IgD-negative memory B cell (primary cell): ENCODE measurements at regions not wholly inside any gene's neighbourhood (a gene's known extent, or its start where the extent isn't known, plus 50 kb on each side); places are given as distances from the start of the nearest gene placed in this dataset.
"Not testable (repeated sequence)": the region's sequence is repeated elsewhere in the genome, so short reads cannot be mapped to it uniquely, and the experiment has no call there.

ENCODE experiments used
- H3K27ac Mint-ChIP-seq, 3 donors: one replicate each; pipeline ENCODE4 v1.8.0; 2020 to 2022; ENCODE audit warnings: mild to moderate bottlenecking in 3 of 3, mixed read lengths in 3 of 3, moderate library complexity in 1 of 3
- H3K27me3 Mint-ChIP-seq: one replicate; pipeline ENCODE4 v1.8.0; 2021; ENCODE audit warnings: mixed read lengths
- H3K36me3 Mint-ChIP-seq: one replicate; pipeline ENCODE4 v1.8.0; 2020; ENCODE audit warnings: mild to moderate bottlenecking, mixed read lengths
- H3K4me1 Mint-ChIP-seq, 3 donors: one replicate each; pipeline ENCODE4 v1.8.0; 2020 to 2022; ENCODE audit warnings: mixed read lengths in 3 of 3, mild to moderate bottlenecking in 1 of 3
- H3K4me3 Mint-ChIP-seq, 4 donors: one replicate each; pipeline ENCODE4 v1.8.0; 2020 to 2022; ENCODE audit warnings: mild to moderate bottlenecking in 4 of 4, mixed read lengths in 4 of 4, moderate library complexity in 3 of 4
- H3K9me3 Mint-ChIP-seq, 3 donors: one replicate each; pipeline ENCODE4 v1.8.0; 2020 to 2021; ENCODE audit warnings: mixed read lengths in 3 of 3, mild to moderate bottlenecking in 1 of 3

- Mint-ChIP-seq H3K4me3 (no peak overlapping the region), H3K27ac (no peak overlapping the region), H3K36me3 (no peaks in the 10 kb centered on the region), H3K27me3 (peaks cover 15% of the 10 kb centered on the region), H3K9me3 (no peaks in the 10 kb centered on the region), H3K4me1 (no peaks in the 10 kb centered on the region)
Observed at GRCh38 chr2:15814946-15815345, 125.4 kb upstream of the MYCN start.

- Mint-ChIP-seq H3K4me1 (no peaks in the 10 kb centered on the region), H3K27me3 (peaks cover 17% of the 10 kb centered on the region)
Observed at GRCh38 chr2:15816226-15816625, 124.1 kb upstream of the MYCN start.

DNA sequence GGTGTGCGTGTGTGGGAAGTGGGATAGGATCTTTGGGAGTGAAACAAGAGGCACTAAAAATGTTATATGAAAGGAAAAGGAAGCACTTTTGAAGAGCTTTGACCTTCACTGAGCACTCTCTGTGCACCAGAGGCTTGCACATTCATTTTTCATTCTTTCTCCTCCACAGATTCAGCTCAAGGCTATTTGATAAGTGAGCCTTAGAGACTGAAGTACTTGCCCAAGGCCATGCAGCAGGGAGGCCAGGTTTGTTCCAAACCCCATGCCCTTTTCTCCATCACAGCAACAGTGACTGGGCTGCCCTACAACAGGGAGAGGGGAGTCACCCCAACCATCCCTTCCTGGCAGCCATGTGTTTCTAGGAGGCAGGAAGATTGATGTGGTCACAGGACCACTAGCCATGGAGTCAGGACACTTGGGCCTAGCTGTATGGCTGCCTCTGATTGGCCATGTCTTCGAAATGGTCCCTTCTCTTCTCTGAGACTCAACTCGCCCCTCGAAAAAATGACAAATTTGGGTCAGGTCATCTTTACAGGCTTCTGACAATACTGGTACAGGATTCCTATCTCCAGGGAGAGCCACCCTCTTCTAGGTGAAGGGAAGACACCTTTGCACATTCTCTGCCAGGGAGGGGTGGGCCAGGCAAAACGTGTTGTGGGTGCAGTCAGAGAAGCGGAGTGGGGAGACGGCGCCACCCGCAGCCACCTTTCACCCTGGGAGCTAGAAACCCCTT is 123.5 kb upstream of the MYCN start:
- Mint-ChIP-seq H3K4me1 (no peaks in the 10 kb centered on the region), H3K27ac (peak overlapping the region in 1 of 3 donors; percentile 29), H3K36me3 (no peaks in the 10 kb centered on the region), H3K27me3 (peaks cover 17% of the 10 kb centered on the region), H3K4me3 (no peak overlapping the region), H3K9me3 (no peaks in the 10 kb centered on the region)

More at GRCh38 chr2:15816226-15816625, 124.1 kb upstream of the MYCN start:
- Mint-ChIP-seq H3K9me3 (no peaks in the 10 kb centered on the region), H3K4me3 (no peak overlapping the region), H3K36me3 (no peaks in the 10 kb centered on the region), H3K27ac (no peak overlapping the region)

DNA sequence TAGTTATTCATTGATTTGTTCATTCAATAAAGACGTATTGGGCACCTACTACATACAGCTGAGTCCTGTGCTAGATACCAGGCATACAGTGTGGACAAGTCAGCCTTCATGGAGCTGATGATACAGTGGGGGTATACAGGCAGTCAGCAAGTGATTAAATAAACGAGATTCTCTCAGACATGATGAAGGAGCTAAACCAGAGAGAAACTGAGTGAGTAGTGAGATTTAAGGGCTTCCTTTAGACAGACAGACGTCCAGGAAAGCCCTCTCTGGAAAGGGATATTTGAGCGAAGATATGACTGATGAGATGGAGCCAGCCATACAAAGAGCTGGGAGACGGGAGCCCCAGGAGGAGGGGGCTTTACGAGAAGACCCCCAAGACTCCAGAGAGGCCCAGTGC is 122.6 kb upstream of the MYCN start:
- Mint-ChIP-seq H3K27ac (peak overlapping the region in 1 of 3 donors; percentile 29), H3K4me3 (no peak overlapping the region), H3K36me3 (no peaks in the 10 kb centered on the region), H3K27me3 (peaks cover 17% of the 10 kb centered on the region), H3K4me1 (no peaks in the 10 kb centered on the region), H3K9me3 (no peaks in the 10 kb centered on the region)

- Mint-ChIP-seq H3K4me3 (no peak overlapping the region), H3K36me3 (no peaks in the 10 kb centered on the region), H3K4me1 (no peaks in the 10 kb centered on the region), H3K27me3 (peaks cover 17% of the 10 kb centered on the region), H3K27ac (no peak overlapping the region), H3K9me3 (no peaks in the 10 kb centered on the region)
Observed at GRCh38 chr2:15818318-15818753, 122.0 kb upstream of the MYCN start.

DNA sequence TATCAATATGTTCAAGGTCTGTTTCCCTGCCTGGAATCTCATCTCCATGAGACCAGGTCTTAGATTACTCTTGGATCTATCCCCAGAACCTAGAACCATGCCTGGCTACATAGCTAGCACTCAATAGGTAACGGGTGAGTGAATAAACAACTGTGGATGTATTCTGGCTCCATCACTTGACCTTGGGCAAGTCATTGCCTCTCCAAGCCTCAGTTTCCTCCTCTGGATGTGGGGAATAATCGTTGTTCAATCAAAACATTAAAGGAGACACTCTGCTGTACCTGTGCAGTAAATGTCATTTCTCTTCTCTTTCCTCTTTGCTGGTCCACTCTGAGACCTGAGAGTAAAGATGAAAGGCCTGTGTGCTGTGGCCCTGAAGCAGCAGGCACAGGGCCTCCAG is 121.5 kb upstream of the MYCN start:
- Mint-ChIP-seq H3K27me3 (peaks cover 17% of the 10 kb centered on the region), H3K36me3 (no peaks in the 10 kb centered on the region), H3K9me3 (no peaks in the 10 kb centered on the region), H3K4me3 (no peak overlapping the region), H3K4me1 (no peaks in the 10 kb centered on the region), H3K27ac (no peak overlapping the region)

GRCh38 chr2:15819562-15820256 is 120.6 kb upstream of the MYCN start:
- Mint-ChIP-seq H3K9me3 (no peaks in the 10 kb centered on the region), H3K4me1 (no peaks in the 10 kb centered on the region), H3K27ac (peak overlapping the region in 1 of 3 donors; percentile 47), H3K36me3 (no peaks in the 10 kb centered on the region), H3K27me3 (peaks cover 17% of the 10 kb centered on the region), H3K4me3 (no peak overlapping the region)

DNA sequence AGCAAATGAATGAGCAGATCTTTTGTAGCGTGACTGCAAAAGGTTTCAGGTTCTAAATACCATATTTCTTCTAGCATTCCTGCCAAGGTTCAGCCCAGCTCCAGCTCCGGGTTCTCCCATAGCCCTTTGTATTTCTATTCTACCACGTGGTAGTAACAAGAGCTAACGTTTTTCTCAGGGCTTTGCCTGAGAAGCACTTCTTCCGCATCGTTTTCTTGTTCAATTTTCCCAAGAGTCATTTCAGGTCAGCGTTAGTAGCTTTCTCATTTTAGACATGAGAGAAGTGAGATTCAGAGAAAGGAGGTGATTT is 120.1 kb upstream of the MYCN start:
- Mint-ChIP-seq H3K9me3 (no peaks in the 10 kb centered on the region), H3K27ac (peak overlapping the region in 1 of 3 donors; percentile 18), H3K27me3 (peaks cover 17% of the 10 kb centered on the region), H3K36me3 (no peaks in the 10 kb centered on the region), H3K4me1 (no peaks in the 10 kb centered on the region), H3K4me3 (no peak overlapping the region)

- Mint-ChIP-seq H3K9me3 (no peaks in the 10 kb centered on the region), H3K4me3 (no peak overlapping the region), H3K27ac (no peak overlapping the region), H3K4me1 (no peaks in the 10 kb centered on the region), H3K27me3 (peaks cover 15% of the 10 kb centered on the region), H3K36me3 (no peaks in the 10 kb centered on the region)
Observed at GRCh38 chr2:15820927-15821326, 119.4 kb upstream of the MYCN start.

GRCh38 chr2:15822151-15823044 is 118.0 kb upstream of the MYCN start:
- Mint-ChIP-seq H3K9me3 (no peaks in the 10 kb centered on the region), H3K4me3 (no peak overlapping the region), H3K4me1 (no peaks in the 10 kb centered on the region), H3K36me3 (no peaks in the 10 kb centered on the region), H3K27ac (no peak overlapping the region), H3K27me3 (peaks cover 15% of the 10 kb centered on the region)

DNA sequence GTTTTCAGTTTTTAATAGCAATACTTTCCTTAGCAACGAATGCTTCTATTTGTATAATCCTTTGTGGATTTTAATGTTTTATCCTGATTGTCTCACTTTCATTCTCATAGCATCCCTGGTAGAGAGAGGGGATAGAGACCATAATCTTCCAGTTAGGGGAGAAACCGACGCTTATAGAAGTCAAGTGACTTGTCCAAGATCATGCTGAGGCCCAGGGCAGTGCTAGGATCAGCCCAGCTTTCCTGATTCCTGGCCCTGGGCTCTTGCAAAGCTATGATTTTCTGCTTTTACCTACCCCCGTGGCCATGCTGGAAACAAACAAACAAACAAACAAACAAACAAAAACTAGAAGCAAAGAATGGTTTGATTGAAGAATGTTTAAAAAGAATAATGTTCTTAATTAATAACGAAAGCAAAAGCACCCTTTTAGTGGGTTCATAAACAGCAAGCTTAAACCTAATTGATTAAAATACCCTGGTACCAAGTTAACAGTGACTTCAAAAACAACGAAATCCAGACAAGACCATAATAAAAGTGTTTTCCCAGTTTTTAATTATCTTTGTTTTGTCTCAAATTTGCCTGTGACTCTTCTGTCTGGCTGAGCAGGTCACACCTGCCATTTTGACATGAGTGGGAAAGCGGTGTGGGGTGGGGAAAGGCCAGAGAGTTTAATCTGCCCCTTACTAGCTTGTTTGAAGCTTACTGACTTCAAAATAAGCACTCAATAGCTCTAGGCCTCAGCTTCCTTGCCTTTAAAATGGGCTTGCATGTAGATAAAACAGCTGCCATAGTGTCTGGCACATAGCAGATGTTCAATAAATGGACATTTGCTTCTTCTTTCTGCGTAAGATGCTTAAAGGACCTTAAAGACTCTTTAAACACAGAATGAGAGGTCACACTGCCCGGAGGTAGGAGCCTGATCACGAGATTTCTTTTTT is 116.6 kb upstream of the MYCN start:
- H3K36me3 Mint-ChIP-seq, result no peaks in the 10 kb centered on the region
- H3K4me1 Mint-ChIP-seq, result no peaks in the 10 kb centered on the region
- no peak overlapping the region for H3K27ac Mint-ChIP-seq
- H3K27me3 Mint-ChIP-seq, result peaks cover 10% of the 10 kb centered on the region
- no peaks in the 10 kb centered on the region for H3K9me3 Mint-ChIP-seq
- H3K4me3 Mint-ChIP-seq, result no peak overlapping the region

GRCh38 chr2:15824467-15824866 is 115.9 kb upstream of the MYCN start:
- H3K36me3 Mint-ChIP-seq, H3K4me3 Mint-ChIP-seq, H3K9me3 Mint-ChIP-seq, H3K4me1 Mint-ChIP-seq, H3K27me3 Mint-ChIP-seq, H3K27ac Mint-ChIP-seq: not testable (repeated sequence)

- Mint-ChIP-seq H3K36me3 (no peaks in the 10 kb centered on the region), H3K9me3 (peaks cover 0 to 2% (median 0%) of the 10 kb centered on the region in 3 donors), H3K27me3 (peaks cover 2% of the 10 kb centered on the region), H3K4me1 (no peaks in the 10 kb centered on the region), H3K4me3 (no peak overlapping the region), H3K27ac (no peak overlapping the region)
Observed at GRCh38 chr2:15825276-15825980, 114.9 kb upstream of the MYCN start.

DNA sequence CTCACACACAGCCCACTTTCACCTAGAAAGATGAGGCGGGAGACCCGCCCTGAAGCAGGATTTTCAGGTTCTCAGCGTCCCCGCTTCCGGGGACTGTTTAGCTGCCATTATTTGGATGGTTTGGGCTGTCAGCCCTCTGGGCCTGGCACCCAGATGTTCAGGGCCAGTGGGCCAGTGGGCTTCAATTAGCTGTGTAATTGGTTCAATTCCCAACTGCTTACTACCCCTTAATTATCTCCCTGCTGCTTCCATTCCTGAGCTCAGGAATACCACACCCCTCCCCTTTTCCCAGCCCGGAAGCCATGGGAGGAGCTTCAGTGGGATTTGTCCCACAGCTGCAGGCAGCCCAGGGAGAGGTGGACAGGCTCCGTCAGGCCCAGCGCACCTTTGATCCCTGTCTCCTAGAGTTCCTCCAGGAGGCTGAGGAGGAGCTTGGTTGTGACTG is 114.1 kb upstream of the MYCN start:
- H3K4me1 Mint-ChIP-seq, result no peaks in the 10 kb centered on the region

More for the DNA sequence above, 114.1 kb upstream of the MYCN start:
- no peaks in the 10 kb centered on the region for H3K36me3 Mint-ChIP-seq
- peaks cover 0 to 2% (median 0%) of the 10 kb centered on the region in 3 donors for H3K9me3 Mint-ChIP-seq
- H3K27me3 Mint-ChIP-seq, result no peaks in the 10 kb centered on the region
- H3K27ac Mint-ChIP-seq, result no peak overlapping the region
- no peak overlapping the region for H3K4me3 Mint-ChIP-seq
